HEK293T (cell line): ENCODE measurements at regions not wholly inside any gene's neighbourhood (a gene's known extent, or its start where the extent isn't known, plus 50 kb on each side); places are given as distances from the start of the nearest gene placed in this dataset.

ENCODE experiments used
- FOXA1 ChIP-seq: fragments of 450-650 bp; IDR thresholded peaks from 2 replicates; pipeline ENCODE4 v1.6.1; 2016; ENCODE audit warnings: mild to moderate bottlenecking
- FOXK2 ChIP-seq: fragments of 450-650 bp; IDR thresholded peaks from 2 replicates; pipeline ENCODE4 v1.6.1; 2016; ENCODE audit warnings: mild to moderate bottlenecking
- FOXM1 ChIP-seq: fragments of 450-650 bp; IDR thresholded peaks from 2 replicates; pipeline ENCODE4 v1.6.1; 2017; ENCODE audit warnings: mild to moderate bottlenecking, borderline replicate concordance
- HDGF ChIP-seq: fragments of 450-650 bp; IDR thresholded peaks from 2 replicates; pipeline ENCODE4 v1.6.1; 2017; ENCODE audit warnings: antibody characterized with exemption, borderline replicate concordance
- L3MBTL2 ChIP-seq: fragments of 450-650 bp; conservative IDR thresholded peaks from 2 replicates; pipeline ENCODE4 v1.6.1; 2016; ENCODE audit warnings: mild to moderate bottlenecking
- LEF1 ChIP-seq: fragments of 450-650 bp; IDR thresholded peaks from 2 replicates; pipeline ENCODE4 v1.6.1; 2017; ENCODE audit warnings: mild to moderate bottlenecking, borderline replicate concordance
- SP1 ChIP-seq: fragments of 450-650 bp; IDR thresholded peaks from 2 replicates; pipeline ENCODE4 v1.6.1; 2017
- TARDBP ChIP-seq: fragments of 450-650 bp; IDR thresholded peaks from 2 replicates; pipeline ENCODE4 v1.6.1; 2016
- ZNF384 ChIP-seq: fragments of 450-650 bp; IDR thresholded peaks from 2 replicates; pipeline ENCODE4 v1.6.1; 2016

GRCh38 chr22:27139935-27140511 lies 482.6 kb downstream of the MIAT start:
- TF ChIP-seq FOXM1 (no peak), ZNF384 (no peak), FOXK2 (no peak), FOXA1 (no peak), HDGF (no peak), SP1 (no peak), L3MBTL2 (no peak), TARDBP (no peak), LEF1 (no peak)
